ENCODE measurements at regions not wholly inside any gene's neighbourhood (a gene's known extent, or its start where the extent isn't known, plus 50 kb on each side); places are given as distances from the start of the nearest gene placed in this dataset.

DNA sequence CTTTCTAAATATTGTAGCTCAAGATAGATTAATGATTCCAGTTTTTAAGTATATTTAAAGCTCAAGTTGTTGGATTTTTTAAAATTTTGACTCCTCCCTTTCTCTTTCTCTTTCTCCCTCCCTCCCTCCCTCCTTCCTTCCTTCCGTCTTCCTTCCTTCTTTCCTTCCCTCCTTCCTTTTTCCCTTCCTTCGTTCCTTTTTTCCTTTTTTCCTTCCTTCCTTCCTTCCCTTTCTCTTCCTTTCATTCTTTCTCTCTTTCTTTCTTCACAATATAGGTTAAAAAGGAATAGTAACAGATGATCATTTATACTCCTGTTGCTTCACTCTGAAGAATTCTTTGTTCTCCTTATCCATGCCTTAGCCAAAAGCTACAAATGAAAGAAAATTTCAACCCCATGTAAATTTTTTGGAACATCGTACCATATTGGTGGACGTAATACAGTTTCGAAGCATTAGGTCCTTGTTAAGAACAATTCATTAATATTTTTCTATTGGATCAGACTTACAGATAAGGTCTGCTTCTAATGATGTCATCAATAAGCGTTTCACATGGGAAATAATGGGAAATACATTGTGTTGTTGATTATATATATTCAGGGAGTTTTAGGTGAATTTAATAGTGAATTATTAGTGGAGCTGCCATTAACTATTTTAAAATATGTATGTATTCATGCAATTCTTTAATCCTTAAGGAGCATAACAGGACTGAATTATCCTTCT, 139.6 kb upstream of the SLC35B3 start:
- Histone ChIP-seq H3K4me2 (ENCODE audit: low read length) (no peak overlapping the region), H3K9me3 (replicated peaks; ENCODE audit: low read length) (no peaks in the 10 kb centered on the region), H3K36me3 (ENCODE audit: insufficient read depth, low read length) (no peaks in the 10 kb centered on the region), H3K4me3 (ENCODE audit: low read length) (no peak overlapping the region), H3K9ac (ENCODE audit: low read depth, low read length) (no peak overlapping the region), H3K27me3 (ENCODE audit: control insufficient read depth, insufficient read depth, low read length) (no peaks in the 10 kb centered on the region), H3K4me1 (ENCODE audit: control insufficient read depth, insufficient read depth, low read length) (no peaks in the 10 kb centered on the region)

GRCh38 chr6:8574311-8574710, 139.0 kb upstream of the SLC35B3 start:
- no peaks in the 10 kb centered on the region for H3K4me1 ChIP-seq (ENCODE audit: control insufficient read depth, insufficient read depth, low read length)
- H3K36me3 ChIP-seq (ENCODE audit: insufficient read depth, low read length): no peaks in the 10 kb centered on the region
- no peak overlapping the region for H3K4me2 ChIP-seq (ENCODE audit: low read length)
- H3K9ac ChIP-seq (ENCODE audit: low read depth, low read length): no peak overlapping the region
- no peaks in the 10 kb centered on the region for H3K9me3 ChIP-seq (replicated peaks; ENCODE audit: low read length)
- no peaks in the 10 kb centered on the region for H3K27me3 ChIP-seq (ENCODE audit: control insufficient read depth, insufficient read depth, low read length)
- no peak overlapping the region for H3K4me3 ChIP-seq (ENCODE audit: low read length)

DNA sequence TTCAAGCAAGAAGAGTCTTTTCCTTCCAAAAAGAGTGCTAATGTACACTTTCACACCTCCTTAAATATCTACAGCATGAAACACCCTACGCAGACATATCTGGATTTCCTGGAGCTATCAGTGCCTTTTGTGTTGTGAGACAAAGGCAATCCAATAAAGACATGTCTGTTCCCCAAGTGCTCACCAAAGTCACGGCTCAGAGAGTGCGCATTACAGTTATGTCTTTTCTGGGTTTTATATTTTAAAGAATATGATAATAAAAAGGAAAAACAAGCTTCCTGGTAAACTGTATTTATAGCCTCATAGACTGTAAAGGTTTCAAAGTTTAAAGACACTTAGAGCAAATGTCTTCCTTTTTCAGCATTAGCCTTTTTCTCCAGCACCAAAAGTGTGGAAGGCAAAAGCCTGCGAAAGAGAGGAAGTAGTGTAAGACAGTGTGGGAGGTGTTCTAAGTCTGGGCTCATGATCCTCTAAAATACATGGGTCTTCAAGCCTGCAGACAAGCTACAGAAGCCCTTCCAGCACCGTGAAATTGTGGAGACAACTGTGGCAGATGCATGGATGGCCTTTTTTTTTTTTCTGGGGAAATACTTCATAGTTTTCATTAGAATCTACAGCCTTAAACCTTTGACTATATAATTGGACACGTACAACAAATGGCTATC, 135.0 kb upstream of the SLC35B3 start:
- Histone ChIP-seq H3K9me3 (replicated peaks; ENCODE audit: low read length) (no peaks in the 10 kb centered on the region), H3K9ac (ENCODE audit: low read depth, low read length) (no peak overlapping the region), H3K36me3 (ENCODE audit: insufficient read depth, low read length) (no peaks in the 10 kb centered on the region), H3K27me3 (ENCODE audit: control insufficient read depth, insufficient read depth, low read length) (no peaks in the 10 kb centered on the region), H3K4me2 (ENCODE audit: low read length) (no peak overlapping the region), H3K4me1 (ENCODE audit: control insufficient read depth, insufficient read depth, low read length) (no peaks in the 10 kb centered on the region), H3K4me3 (ENCODE audit: low read length) (no peak overlapping the region)

GRCh38 chr6:8562125-8562524, 126.8 kb upstream of the SLC35B3 start:
- H3K4me2 ChIP-seq (ENCODE audit: low read length): no peak overlapping the region
- H3K9me3 ChIP-seq (replicated peaks; ENCODE audit: low read length): no peaks in the 10 kb centered on the region
- H3K36me3 ChIP-seq (ENCODE audit: insufficient read depth, low read length): no peaks in the 10 kb centered on the region
- no peak overlapping the region for H3K9ac ChIP-seq (ENCODE audit: low read depth, low read length)
- no peak overlapping the region for H3K4me3 ChIP-seq (ENCODE audit: low read length)
- no peaks in the 10 kb centered on the region for H3K4me1 ChIP-seq (ENCODE audit: control insufficient read depth, insufficient read depth, low read length)
- H3K27me3 ChIP-seq (ENCODE audit: control insufficient read depth, insufficient read depth, low read length): no peaks in the 10 kb centered on the region

- Histone ChIP-seq H3K4me1 (ENCODE audit: control insufficient read depth, insufficient read depth, low read length) (peaks cover 2% of the 10 kb centered on the region), H3K27me3 (ENCODE audit: control insufficient read depth, insufficient read depth, low read length) (no peaks in the 10 kb centered on the region), H3K4me2 (ENCODE audit: low read length) (no peak overlapping the region), H3K36me3 (ENCODE audit: insufficient read depth, low read length) (no peaks in the 10 kb centered on the region), H3K4me3 (ENCODE audit: low read length) (no peak overlapping the region), H3K9me3 (replicated peaks; ENCODE audit: low read length) (no peaks in the 10 kb centered on the region), H3K9ac (ENCODE audit: low read depth, low read length) (no peak overlapping the region)
These were observed 123.6 kb upstream of the SLC35B3 start for GRCh38 chr6:8558953-8559352.

DNA sequence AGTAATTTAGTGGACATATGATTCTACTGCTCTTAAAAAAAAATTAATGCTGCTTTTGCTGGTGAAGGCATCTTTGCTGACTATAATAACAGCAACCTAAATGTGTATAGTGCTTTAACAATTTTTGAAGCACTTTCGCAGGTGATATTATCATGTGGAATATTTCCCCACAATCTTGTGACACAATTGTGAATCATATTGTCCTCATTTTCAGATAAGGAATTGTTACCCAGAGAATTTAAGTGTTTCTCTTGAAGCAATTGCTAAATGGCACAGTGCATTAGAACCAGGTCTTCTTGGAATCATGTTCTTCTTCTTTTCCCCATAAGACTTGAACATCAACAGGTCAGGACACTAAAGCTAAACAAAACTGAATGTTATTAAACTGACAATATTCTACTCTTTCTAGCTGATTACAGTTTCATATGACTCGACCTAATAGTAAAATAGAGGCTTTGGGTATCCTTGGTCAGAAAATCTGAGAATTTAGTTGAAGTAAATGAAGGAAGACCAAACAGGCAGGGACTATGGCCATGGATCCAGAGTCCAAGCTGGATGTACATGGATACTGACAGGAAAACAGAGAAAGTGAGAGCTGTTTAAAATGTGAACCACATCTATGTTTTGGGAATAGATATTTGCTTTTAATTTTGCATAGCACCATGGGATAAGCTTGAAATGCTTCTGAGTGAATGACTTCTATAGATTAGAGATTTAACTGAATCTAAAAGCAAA, 121.8 kb upstream of the SLC35B3 start:
- no peaks in the 10 kb centered on the region for H3K36me3 ChIP-seq (ENCODE audit: insufficient read depth, low read length)
- no peak overlapping the region for H3K4me2 ChIP-seq (ENCODE audit: low read length)
- H3K9me3 ChIP-seq (replicated peaks; ENCODE audit: low read length): no peaks in the 10 kb centered on the region
- no peaks in the 10 kb centered on the region for H3K27me3 ChIP-seq (ENCODE audit: control insufficient read depth, insufficient read depth, low read length)
- H3K4me3 ChIP-seq (ENCODE audit: low read length): no peak overlapping the region
- H3K9ac ChIP-seq (ENCODE audit: low read depth, low read length): no peak overlapping the region
- H3K4me1 ChIP-seq (ENCODE audit: control insufficient read depth, insufficient read depth, low read length): peaks cover 2% of the 10 kb centered on the region

- H3K4me1 ChIP-seq (ENCODE audit: control insufficient read depth, insufficient read depth, low read length): peaks cover 2% of the 10 kb centered on the region
- no peaks in the 10 kb centered on the region for H3K36me3 ChIP-seq (ENCODE audit: insufficient read depth, low read length)
- no peak overlapping the region for H3K9ac ChIP-seq (ENCODE audit: low read depth, low read length)
These were observed 121.1 kb upstream of the SLC35B3 start for GRCh38 chr6:8556370-8557013.

DNA sequence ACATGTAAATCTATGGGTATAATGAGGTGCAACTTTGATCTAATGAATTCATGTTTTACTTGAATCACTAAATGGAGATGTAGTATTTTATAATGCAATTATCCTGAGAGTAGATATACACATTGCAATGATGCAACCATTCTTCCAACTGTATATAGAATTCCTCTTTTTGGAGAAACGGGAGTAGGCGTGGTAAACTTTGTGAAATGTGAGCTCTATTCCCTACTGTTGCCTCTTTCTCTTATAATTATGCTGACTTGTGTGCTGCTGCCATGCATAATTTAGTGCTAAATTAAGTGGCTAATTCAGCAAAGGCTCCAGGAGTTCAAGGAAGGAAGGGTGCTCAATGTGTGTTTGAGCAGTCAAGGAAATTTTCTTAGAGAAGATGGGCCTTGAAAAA, 116.6 kb upstream of the SLC35B3 start:
- H3K9ac ChIP-seq (ENCODE audit: low read depth, low read length): no peak overlapping the region
- no peak overlapping the region for H3K4me3 ChIP-seq (ENCODE audit: low read length)
- no peaks in the 10 kb centered on the region for H3K36me3 ChIP-seq (ENCODE audit: insufficient read depth, low read length)
- no peak overlapping the region for H3K4me2 ChIP-seq (ENCODE audit: low read length)
- H3K4me1 ChIP-seq (ENCODE audit: control insufficient read depth, insufficient read depth, low read length): peaks cover 2% of the 10 kb centered on the region
- no peaks in the 10 kb centered on the region for H3K9me3 ChIP-seq (replicated peaks; ENCODE audit: low read length)
- H3K27me3 ChIP-seq (ENCODE audit: control insufficient read depth, insufficient read depth, low read length): no peaks in the 10 kb centered on the region

More at GRCh38 chr6:8556370-8557013, 121.1 kb upstream of the SLC35B3 start:
- Histone ChIP-seq H3K4me2 (ENCODE audit: low read length) (no peak overlapping the region), H3K27me3 (ENCODE audit: control insufficient read depth, insufficient read depth, low read length) (no peaks in the 10 kb centered on the region), H3K9me3 (replicated peaks; ENCODE audit: low read length) (no peaks in the 10 kb centered on the region), H3K4me3 (ENCODE audit: low read length) (no peak overlapping the region)

DNA sequence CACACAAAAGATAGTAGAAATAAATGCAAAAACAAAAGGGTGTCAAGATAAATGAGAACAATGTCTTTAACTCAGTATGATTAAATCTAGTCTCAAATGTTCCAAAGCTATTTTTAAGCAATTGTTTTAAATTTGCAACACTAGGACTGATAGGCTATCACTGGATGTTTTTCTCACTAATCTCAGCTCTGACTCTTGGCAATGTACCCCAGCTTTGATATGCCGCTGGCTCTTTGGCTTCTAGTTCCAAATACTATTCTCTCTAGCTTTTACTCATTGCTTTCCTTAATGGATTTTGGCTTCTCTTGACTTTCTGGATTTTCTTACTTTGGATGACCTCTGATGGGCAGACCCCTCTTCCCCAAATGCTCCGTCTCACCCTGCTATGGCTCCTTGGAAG, 116.0 kb upstream of the SLC35B3 start:
- H3K4me1 ChIP-seq (ENCODE audit: control insufficient read depth, insufficient read depth, low read length): peaks cover under 1% of the 10 kb centered on the region
- no peak overlapping the region for H3K4me3 ChIP-seq (ENCODE audit: low read length)
- H3K4me2 ChIP-seq (ENCODE audit: low read length): no peak overlapping the region
- H3K9me3 ChIP-seq (replicated peaks; ENCODE audit: low read length): no peaks in the 10 kb centered on the region
- H3K36me3 ChIP-seq (ENCODE audit: insufficient read depth, low read length): no peaks in the 10 kb centered on the region
- H3K27me3 ChIP-seq (ENCODE audit: control insufficient read depth, insufficient read depth, low read length): no peaks in the 10 kb centered on the region
- H3K9ac ChIP-seq (ENCODE audit: low read depth, low read length): no peak overlapping the region

DNA sequence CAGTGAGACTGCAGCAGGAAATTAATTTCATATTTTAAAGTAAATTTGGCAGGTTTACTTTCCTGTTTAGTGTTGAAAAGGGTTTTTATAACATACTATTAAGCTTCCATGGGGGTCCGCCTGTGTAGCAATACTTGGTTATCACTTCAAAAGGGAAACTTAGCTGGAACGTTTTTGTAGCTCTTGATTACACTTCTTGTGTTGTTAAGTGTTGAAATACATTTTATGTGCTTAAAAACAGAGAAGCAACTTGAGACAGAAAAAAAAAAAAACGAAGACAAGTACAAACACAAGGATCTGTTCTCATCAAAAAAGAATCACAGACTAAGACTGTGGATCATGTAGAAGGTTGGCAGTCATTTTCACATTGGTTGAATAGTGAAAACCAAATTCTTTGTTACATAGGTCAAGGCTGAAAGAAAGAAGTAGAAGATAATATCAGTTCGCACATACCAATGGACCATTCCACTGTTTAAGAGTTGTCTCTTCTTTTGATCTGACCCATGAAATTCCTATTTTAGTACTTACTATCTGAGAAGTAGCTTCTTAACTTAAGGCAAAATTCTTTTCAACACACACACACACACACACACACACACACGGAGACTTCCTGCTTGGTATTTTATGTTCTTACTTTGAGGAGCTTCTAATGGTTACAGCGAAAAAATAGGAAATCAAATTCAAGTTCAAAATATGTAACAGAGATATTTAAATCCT, 113.9 kb upstream of the SLC35B3 start:
- H3K9me3 ChIP-seq (replicated peaks; ENCODE audit: low read length): no peaks in the 10 kb centered on the region
- no peaks in the 10 kb centered on the region for H3K36me3 ChIP-seq (ENCODE audit: insufficient read depth, low read length)
- H3K4me2 ChIP-seq (ENCODE audit: low read length): no peak overlapping the region
- no peak overlapping the region for H3K4me3 ChIP-seq (ENCODE audit: low read length)
- no peaks in the 10 kb centered on the region for H3K4me1 ChIP-seq (ENCODE audit: control insufficient read depth, insufficient read depth, low read length)
- no peak overlapping the region for H3K9ac ChIP-seq (ENCODE audit: low read depth, low read length)
- H3K27me3 ChIP-seq (ENCODE audit: control insufficient read depth, insufficient read depth, low read length): no peaks in the 10 kb centered on the region

- no peak overlapping the region for H3K9ac ChIP-seq (ENCODE audit: low read depth, low read length)
- H3K4me2 ChIP-seq (ENCODE audit: low read length): no peak overlapping the region
- no peaks in the 10 kb centered on the region for H3K9me3 ChIP-seq (replicated peaks; ENCODE audit: low read length)
- no peaks in the 10 kb centered on the region for H3K36me3 ChIP-seq (ENCODE audit: insufficient read depth, low read length)
- no peaks in the 10 kb centered on the region for H3K4me1 ChIP-seq (ENCODE audit: control insufficient read depth, insufficient read depth, low read length)
- no peak overlapping the region for H3K4me3 ChIP-seq (ENCODE audit: low read length)
- no peaks in the 10 kb centered on the region for H3K27me3 ChIP-seq (ENCODE audit: control insufficient read depth, insufficient read depth, low read length)
These were observed 111.2 kb upstream of the SLC35B3 start for GRCh38 chr6:8546496-8546895.

Measured in skeletal muscle satellite cell (primary cell).